Hematopoietic multipotent progenitor cell (in vitro differentiated cells): ENCODE measurements at regions not wholly inside any gene's neighbourhood (a gene's known extent, or its start where the extent isn't known, plus 50 kb on each side); places are given as distances from the start of the nearest gene placed in this dataset.

Source experiments
- DNase-seq, 3 donors: peaks; one replicate each; pipeline ENCODE4 v3.0.0-alpha.2; 2011 to 2015; ENCODE audit warnings: low read depth in 2 of 3, low spot score in 2 of 3

- no peak for DNase-seq
Observed at GRCh38 chr2:220969348-220969747, 602.8 kb downstream of the EPHA4 start.

DNA sequence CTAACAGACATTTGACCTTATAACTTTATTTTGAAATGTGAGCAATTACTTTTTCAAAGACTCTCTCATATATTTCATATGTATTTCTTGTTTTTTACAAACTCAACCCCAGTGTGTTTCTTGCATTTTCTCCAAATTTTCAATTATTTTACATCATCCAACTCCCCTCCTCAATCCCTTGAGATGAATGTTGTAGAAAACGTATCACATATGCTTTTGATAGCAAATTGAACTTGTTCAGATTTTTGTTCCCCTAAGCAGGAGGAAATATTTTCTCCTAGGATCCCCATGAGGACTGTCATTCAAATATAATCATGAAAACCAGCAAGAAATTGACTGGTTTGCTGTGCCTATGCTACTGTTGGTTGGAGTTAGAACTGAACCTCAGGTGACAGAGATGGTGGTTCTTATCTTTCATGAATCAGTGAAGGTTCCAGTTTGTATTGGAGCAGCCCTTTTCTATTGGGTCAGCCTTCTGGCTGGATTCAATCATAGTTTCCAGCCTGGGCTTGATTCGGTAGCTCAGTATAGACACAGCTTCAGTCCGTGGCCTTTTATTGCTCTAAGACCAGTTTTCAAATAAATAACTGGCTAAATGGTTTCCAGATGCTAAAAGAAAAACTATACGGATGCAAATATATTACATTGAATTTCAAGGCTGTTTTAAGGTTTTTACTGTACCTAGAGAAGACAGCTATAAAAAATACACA is 591.0 kb downstream of the EPHA4 start:
- DNase-seq: no peak

DNA sequence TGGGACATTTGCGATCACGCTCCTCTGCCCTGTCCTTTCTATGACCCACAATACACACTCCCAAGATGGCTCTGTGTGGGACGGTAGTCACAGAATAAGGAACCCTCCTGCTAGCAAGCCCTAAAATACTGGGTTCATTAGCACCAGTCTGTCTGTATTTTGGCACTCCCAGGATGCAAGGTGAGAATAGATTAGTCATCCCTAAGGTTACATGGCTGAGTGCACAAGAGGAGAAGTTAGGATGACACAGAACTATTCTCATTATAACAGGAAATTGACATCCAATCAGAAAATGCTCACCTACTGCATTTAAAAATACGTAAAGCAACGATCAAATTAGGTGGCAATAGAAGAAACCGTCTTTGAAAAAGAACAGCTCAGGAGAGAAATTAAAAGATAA is 590.2 kb downstream of the EPHA4 start:
- DNase-seq: no peak

DNA sequence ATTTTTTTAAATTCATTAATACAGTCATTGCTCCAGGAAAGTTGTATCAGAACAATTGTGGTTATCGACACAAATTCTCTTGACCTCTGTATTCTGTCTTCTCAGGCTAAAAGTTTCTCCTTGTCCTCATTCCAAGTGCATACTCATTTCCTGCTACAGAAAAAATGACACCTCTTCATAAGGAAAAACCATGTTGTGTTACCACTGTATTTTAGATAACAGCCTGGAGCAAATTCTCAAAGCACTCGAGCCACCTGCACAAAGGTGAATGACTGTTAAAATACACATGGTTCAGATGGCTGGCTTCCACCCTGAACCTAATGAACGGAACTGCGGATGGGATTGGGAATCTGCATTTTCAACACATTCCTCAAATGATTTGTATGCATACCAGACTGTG is 586.5 kb downstream of the EPHA4 start:
- no peak for DNase-seq

DNA sequence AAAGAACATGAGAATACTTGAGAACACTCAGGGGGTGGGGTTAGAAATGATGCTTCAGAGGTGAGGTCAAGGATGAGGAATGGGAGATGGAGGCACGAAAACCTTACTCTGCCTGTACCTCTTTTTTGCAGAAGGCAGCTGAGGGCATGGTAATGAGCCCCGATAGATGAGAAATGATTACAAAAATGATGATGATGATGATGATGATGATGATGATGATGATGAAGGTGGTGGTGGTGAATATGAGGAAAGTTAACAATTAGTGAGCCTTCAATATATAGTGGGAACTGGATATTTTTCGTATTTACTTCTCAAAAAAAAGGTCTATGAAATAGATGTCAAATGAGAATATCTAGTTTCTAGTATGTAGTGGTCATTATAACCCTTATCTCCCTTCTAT is 584.3 kb downstream of the EPHA4 start:
- DNase-seq: no peak

GRCh38 chr2:220991972-220992371 is 580.1 kb downstream of the EPHA4 start:
- DNase-seq: no peak

DNA sequence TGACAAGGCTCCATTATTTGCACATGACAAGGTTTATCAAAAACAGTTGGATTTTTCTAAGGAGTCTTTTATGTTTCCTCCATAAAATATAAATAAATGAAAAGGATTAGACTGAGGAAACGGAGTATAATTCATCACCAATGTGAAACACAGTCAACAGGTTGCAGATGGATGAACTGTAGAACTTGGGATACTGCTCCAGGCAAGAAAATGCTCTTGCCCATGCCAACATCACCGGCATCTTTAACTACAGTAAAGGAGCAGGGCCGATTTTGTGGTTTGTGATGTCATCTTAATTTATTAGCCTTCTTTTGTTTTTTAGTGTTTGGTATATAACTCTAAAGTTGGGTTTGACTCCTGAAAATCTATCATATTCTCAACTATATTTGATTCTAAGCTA is 577.3 kb downstream of the EPHA4 start:
- no peak for DNase-seq

DNA sequence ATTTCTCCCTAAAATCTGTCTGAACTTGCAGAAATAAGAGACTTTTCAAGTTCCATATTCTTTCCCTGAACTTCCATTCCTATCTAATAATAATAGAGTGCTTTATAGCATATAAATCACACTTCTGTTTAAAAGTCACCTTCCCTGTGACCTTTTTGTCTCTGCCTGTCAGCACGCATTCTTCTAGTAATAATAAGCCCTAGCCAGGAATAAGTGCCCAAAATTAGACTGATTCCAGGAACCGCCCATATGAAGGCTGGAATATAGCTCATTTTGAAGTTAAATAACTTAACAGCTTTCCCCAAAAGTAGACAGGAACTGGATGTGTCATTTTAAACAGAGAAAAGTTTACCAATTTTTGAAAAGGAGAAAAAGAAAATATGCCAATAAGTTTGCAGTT is 576.5 kb downstream of the EPHA4 start:
- DNase-seq: no peak

- no peak for DNase-seq
Observed at GRCh38 chr2:220998156-220998555, 573.9 kb downstream of the EPHA4 start.

DNA sequence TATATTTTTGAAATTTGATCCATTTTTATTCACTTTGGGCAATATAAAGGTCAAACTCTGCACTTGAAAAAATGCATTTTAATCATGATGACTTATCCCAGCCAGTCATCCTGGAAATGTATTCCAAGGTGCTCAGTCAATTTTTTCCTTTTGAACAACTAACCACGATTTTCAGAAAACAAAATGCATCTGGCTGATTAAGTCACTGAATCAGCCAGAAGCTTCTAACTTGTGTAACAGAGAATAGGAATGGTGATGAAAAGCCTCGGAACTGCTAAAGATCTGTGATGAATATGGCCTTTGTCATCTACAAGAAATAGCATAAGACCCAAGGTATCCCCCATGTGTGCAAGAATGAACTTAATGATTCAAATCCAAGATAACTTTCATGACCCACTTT is 572.7 kb downstream of the EPHA4 start:
- no peak for DNase-seq

- no peak for DNase-seq
Observed at GRCh38 chr2:221001381-221001801, 570.7 kb downstream of the EPHA4 start.

- no peak for DNase-seq
Observed at GRCh38 chr2:221002101-221002685, 569.9 kb downstream of the EPHA4 start.

DNA sequence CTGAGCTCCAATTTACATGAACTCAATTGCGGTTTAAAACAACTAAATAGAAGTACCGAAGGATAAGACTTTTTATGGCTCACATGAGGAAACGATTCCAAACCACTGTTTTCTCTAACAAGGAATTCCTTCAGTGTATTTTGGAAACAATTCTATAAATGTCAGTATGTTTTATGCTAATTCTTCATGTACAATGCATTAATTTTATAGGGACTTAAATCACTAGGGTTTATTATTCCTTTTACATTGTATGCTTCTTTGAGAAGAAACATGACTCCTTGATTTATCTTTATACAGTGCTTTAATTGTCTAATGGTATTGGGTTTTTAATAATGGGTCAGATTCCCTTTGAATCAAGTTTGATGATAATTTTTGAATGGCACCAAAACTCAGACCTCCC is 566.8 kb downstream of the EPHA4 start:
- DNase-seq: no peak

DNA sequence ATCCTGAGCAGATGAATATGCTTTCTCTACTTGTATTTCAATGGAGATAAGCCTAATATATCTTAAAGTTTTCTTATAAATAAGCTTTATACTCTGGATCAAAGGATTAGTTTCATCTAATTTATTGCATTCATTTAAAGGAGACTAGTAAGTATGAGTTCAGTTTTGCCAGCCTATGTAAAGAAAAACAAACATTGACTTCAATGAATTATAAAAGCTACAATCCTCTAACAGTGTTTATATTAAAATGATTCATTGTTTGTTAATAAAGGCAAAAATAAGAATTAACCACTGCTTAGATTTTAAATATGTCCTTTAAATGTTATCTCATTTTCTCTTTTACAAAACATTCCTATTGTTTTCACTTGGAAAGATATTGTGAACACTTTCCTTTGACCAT is 566.0 kb downstream of the EPHA4 start:
- DNase-seq: no peak

DNA sequence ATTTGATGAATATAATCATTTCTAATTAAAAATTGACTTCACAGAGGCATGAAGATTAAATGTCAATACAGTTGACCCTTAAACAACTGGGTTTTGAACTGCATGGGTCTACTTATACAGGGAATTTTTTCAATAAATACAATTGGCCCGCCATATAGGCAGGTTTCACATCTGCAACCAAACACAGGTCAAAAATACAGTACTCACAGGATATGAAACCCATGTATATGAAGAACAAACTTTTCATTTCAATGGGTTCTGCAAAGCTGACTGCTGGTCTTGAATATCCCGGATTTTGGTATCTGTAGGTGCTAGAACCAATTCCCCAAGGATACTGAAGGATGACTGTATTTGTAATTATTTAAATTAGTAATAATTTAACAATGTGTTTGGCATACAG is 555.6 kb downstream of the EPHA4 start:
- DNase-seq: no peak

DNA sequence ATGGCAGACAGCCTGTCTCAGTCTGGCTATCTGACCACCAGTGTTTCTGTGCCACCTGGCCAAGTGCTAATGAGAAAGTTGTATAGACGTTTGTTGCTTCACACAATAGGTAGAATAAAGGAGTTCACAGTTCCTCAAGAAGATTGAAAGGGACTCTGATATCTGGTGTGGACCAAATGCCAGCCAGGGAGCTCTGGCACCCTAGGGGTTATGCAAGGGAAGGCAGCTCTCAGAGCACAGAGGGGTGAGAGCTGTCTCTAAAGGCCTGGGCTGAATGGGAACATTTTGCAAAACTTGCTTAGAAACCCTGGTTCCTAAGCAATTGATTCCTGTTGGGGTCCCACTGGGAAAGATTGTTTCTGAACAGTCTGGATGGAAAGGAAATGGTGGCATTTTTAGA is 553.8 kb downstream of the EPHA4 start:
- no peak for DNase-seq

DNA sequence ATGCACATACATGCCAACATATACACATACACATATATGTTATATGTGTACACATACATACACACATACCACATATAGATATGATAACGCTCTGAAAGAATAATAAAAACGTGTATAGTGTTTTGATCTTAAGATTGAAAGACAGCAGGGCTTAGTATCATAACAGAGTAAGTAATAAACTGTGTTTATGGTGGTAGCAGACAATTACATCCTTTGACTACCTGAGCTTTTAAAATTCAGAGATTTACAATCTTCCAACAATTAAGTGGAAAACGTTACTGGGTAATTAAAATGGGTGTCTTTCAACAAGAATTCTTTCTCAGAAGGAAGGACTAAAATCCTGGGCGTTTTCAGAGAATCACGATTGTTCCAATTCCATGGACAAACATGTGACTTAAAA is 552.4 kb downstream of the EPHA4 start:
- DNase-seq: no peak

DNA sequence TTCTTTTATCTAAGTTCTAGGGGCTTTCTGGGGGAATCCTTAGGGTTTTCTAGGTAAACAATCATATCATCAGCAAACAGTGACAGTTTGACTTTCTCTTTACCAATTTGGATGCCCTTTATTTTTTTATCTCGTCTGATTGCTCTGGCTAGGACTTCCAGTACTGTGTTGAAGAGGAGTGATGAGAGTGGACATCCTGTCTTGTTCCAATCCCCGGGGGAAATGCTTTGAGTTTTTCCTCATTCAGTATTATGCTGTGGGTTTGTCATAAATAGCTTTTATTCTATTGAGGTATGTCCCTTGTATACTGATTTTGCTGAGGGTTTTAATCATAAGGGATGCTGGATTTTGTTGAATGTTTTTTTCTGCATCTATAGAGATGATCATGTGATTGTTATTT is 549.5 kb downstream of the EPHA4 start:
- no peak for DNase-seq

- DNase-seq: peak in 2 of 3 donors; percentile 55 to 71
Observed at GRCh38 chr2:221025398-221025797, 546.7 kb downstream of the EPHA4 start.

- no peak for DNase-seq
Observed at GRCh38 chr2:221034026-221034701, 537.9 kb downstream of the EPHA4 start.

DNA sequence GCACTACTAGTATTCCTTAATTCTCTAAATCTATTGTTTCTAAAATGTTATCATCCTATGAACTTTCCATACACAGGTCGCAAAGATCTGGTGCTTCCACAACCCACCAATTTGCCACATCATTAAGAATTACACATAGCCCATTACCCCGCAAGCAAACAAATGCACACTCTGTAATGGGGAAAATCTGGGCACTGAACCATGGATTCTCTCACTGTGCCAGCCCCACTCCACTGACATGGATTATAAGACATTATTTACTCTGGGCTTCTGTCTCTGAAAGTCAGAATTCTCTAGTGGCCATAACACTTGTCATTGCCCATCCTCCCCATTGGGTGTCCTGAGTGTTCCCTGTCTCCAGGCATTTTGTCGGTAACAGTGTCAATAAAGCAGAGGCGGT is 537.1 kb downstream of the EPHA4 start:
- DNase-seq: no peak

DNA sequence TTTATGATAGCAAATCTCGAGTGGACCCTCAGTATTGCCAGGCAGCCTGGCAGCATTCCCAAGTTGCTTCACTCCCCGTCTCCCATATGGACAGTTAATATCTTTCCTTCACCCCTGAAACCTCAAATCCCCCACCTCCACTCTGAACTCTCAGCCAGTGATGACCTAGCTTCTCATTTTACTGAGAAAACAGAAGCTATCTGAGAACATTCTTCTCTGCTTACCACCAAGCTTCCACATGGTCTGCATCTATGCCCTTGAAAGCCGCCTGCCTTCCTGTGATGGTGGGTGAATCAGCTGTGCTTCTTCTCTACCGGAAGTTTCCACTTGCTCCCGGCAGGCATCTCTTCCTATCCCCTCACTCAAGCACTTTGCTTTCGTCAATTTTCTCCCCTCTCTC is 529.2 kb downstream of the EPHA4 start:
- no peak for DNase-seq
